Adrenal gland (tissue), 5 donors: ENCODE measurements at regions not wholly inside any gene's neighbourhood (a gene's known extent, or its start where the extent isn't known, plus 50 kb on each side); places are given as distances from the start of the nearest gene placed in this dataset.

Experiments used
- CTCF ChIP-seq, 6 experiments: fragments of 450-650 bp in 4 of 6; fragments of 200-600 bp in 2 of 6; sonication (generic) in 1 of 6; IDR thresholded peaks; 1 replicate in 5 of 6; 2 replicates in 1 of 6; pipeline versions ENCODE4 v1.5.1 to v1.8.0; 2016 to 2021; ENCODE audit warnings: antibody characterized with exemption in 6 of 6, mild to moderate bottlenecking in 2 of 6, moderate library complexity in 1 of 6
- POLR2A ChIP-seq, 2 donors: fragments of 450-650 bp; IDR thresholded peaks; one replicate each; pipeline ENCODE4 v1.6.1; 2017; ENCODE audit warnings: antibody characterized with exemption in 2 of 2, mild to moderate bottlenecking in 2 of 2, moderate library complexity in 1 of 2
- donor health status: DM: no; HTN: no; CAD: no.

- TF ChIP-seq CTCF (IDR thresholded peaks at IDR 0.05): no peak
- TF ChIP-seq POLR2A (IDR thresholded peaks at IDR 0.05): no peak
Observed at GRCh38 chr2:4656326-4656725, 953.0 kb downstream of the DCDC2C start.
